Loucy (cell line): ENCODE measurements at regions not wholly inside any gene's neighbourhood (a gene's known extent, or its start where the extent isn't known, plus 50 kb on each side); places are given as distances from the start of the nearest gene placed in this dataset.

Experiments used
- H2AFZ ChIP-seq: fragments of 200-600 bp; sonication (generic); 2 replicates; pipeline ENCODE4 v1.6.0; 2016; ENCODE audit warnings: antibody characterized with exemption, mild to moderate bottlenecking, low read length, moderate library complexity
- H3F3A ChIP-seq: fragments of 200-600 bp; 2 replicates; pipeline ENCODE4 v1.6.0; 2016; ENCODE audit warnings: antibody characterized with exemption, low read depth, mild to moderate bottlenecking
- H3K27me3 ChIP-seq: fragments of 200-600 bp; sonication (generic); 2 replicates; pipeline ENCODE4 v1.6.1; 2014; ENCODE audit warnings: low read length, mild to moderate bottlenecking; ENCODE audit not compliant: insufficient read depth, poor library complexity, severe bottlenecking
- H3K36me3 ChIP-seq: fragments of 200-600 bp; sonication (generic); 2 replicates; pipeline ENCODE4 v1.6.1; 2016; ENCODE audit warnings: low read length; ENCODE audit not compliant: insufficient read depth
- H3K4me1 ChIP-seq: fragments of 200-600 bp; sonication (generic); 2 replicates; pipeline ENCODE4 v1.5.1; 2014; ENCODE audit warnings: low read length, mild to moderate bottlenecking; ENCODE audit not compliant: insufficient read depth, poor library complexity, severe bottlenecking
- H3K4me2 ChIP-seq: fragments of 200-600 bp; sonication (generic); 2 replicates; pipeline ENCODE4 v1.6.0; 2014; ENCODE audit warnings: antibody characterized with exemption, low read length, low read depth, mild to moderate bottlenecking; ENCODE audit not compliant: poor library complexity, severe bottlenecking
- H3K4me3 ChIP-seq: fragments of 200-600 bp; sonication (generic); 2 replicates; pipeline ENCODE4 v1.5.1; 2014; ENCODE audit warnings: low read length, mild to moderate bottlenecking, mixed read lengths; ENCODE audit not compliant: poor library complexity, severe bottlenecking
- H3K79me2 ChIP-seq: fragments of 200-600 bp; sonication (generic); 2 replicates; pipeline ENCODE4 v1.6.1; 2014; ENCODE audit warnings: low read length; ENCODE audit not compliant: insufficient read depth
- H3K9ac ChIP-seq: fragments of 200-600 bp; sonication (generic); 2 replicates; pipeline ENCODE4 v1.6.0; 2014; ENCODE audit warnings: mild to moderate bottlenecking, low read depth, low read length, moderate library complexity; ENCODE audit not compliant: poor library complexity, severe bottlenecking
- H3K9me2 ChIP-seq: fragments of 200-600 bp; sonication (generic); replicated peaks from 2 replicates; pipeline ENCODE4 v1.6.1; 2016; ENCODE audit warnings: low read depth, low read length, mixed read lengths
- H3K9me3 ChIP-seq: fragments of 200-600 bp; sonication (generic); 2 replicates; pipeline ENCODE4 v1.6.1; 2014; ENCODE audit warnings: mild to moderate bottlenecking, antibody characterized with exemption, low read length, low read depth; ENCODE audit not compliant: insufficient read depth
- H4K20me1 ChIP-seq: fragments of 200-600 bp; sonication (generic); 2 replicates; pipeline ENCODE4 v1.6.0; 2014; ENCODE audit warnings: antibody characterized with exemption, low read length, mild to moderate bottlenecking; ENCODE audit not compliant: insufficient read depth, poor library complexity, severe bottlenecking
- CTCF ChIP-seq: fragments of 200-600 bp; sonication (generic); conservative IDR thresholded peaks from 2 replicates; pipeline ENCODE4 v1.5.1; 2014; ENCODE audit warnings: mild to moderate bottlenecking, antibody characterized with exemption, low read length
- EZH2phosphoT487 ChIP-seq: fragments of 200-600 bp; IDR thresholded peaks from 2 replicates; pipeline ENCODE4 v1.6.1; 2018; ENCODE audit warnings: antibody characterized with exemption, mild to moderate bottlenecking, moderate library complexity, borderline replicate concordance

- no peak overlapping the region for H3K4me2 ChIP-seq
- H3K9ac ChIP-seq = no peak overlapping the region
- no peaks in the 10 kb centered on the region for H3K9me2 ChIP-seq
These were observed 486.1 kb upstream of the ADGRL2 start for GRCh38 chr1:81314513-81315233.

DNA sequence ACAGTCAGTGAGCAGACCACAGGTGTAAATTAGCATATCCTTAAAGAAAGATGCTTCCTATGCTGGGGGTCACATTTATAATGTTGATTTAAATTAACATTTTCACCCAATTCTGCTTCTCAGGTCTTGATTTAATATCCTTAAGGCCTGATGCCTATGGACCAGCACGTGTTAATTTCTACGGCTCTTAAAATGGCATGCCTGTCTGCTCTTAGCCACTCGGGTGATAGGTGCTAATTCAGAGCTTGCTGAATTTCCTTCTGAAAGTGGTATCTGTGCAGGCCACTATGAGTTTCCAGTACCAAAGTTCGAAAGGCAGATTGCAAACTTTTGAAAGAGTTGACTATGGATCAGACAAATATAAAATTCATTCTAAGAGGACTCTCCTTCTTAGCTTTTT lies 487.4 kb upstream of the ADGRL2 start:
- Histone ChIP-seq H3K79me2 (no peaks in the 10 kb centered on the region), H3K4me3 (no peak overlapping the region), H3K27me3 (no peaks in the 10 kb centered on the region), H3K4me1 (no peaks in the 10 kb centered on the region), H3K9me2 (no peaks in the 10 kb centered on the region), H3K9ac (no peak overlapping the region), H2AFZ (no peak overlapping the region), H4K20me1 (no peaks in the 10 kb centered on the region), H3K36me3 (no peaks in the 10 kb centered on the region), H3K4me2 (no peak overlapping the region), H3K9me3 (no peaks in the 10 kb centered on the region), H3F3A (no peaks in the 10 kb centered on the region)
- no peak for TF ChIP-seq CTCF
- TF ChIP-seq EZH2phosphoT487 = no peak

More at GRCh38 chr1:81314513-81315233, 486.1 kb upstream of the ADGRL2 start:
- Histone ChIP-seq H3K79me2 (no peaks in the 10 kb centered on the region), H2AFZ (no peak overlapping the region), H3F3A (no peaks in the 10 kb centered on the region), H3K4me1 (no peaks in the 10 kb centered on the region), H3K27me3 (no peaks in the 10 kb centered on the region), H3K4me3 (no peak overlapping the region), H3K9me3 (no peaks in the 10 kb centered on the region), H3K36me3 (no peaks in the 10 kb centered on the region), H4K20me1 (no peaks in the 10 kb centered on the region)
- TF ChIP-seq EZH2phosphoT487 (no peak), CTCF (no peak)

- Histone ChIP-seq H3K9ac (no peak overlapping the region), H3K9me3 (no peaks in the 10 kb centered on the region), H3K27me3 (no peaks in the 10 kb centered on the region), H3K4me2 (no peak overlapping the region), H4K20me1 (no peaks in the 10 kb centered on the region), H3K36me3 (no peaks in the 10 kb centered on the region), H3F3A (no peaks in the 10 kb centered on the region), H3K4me1 (no peaks in the 10 kb centered on the region), H3K79me2 (no peaks in the 10 kb centered on the region), H2AFZ (no peak overlapping the region), H3K4me3 (no peak overlapping the region), H3K9me2 (no peaks in the 10 kb centered on the region)
- TF ChIP-seq EZH2phosphoT487 = no peak
- TF ChIP-seq CTCF = no peak
These were observed 488.4 kb upstream of the ADGRL2 start for GRCh38 chr1:81312272-81312754.
